ENCODE measurements at regions not wholly inside any gene's neighbourhood (a gene's known extent, or its start where the extent isn't known, plus 50 kb on each side); places are given as distances from the start of the nearest gene placed in this dataset.

DNA sequence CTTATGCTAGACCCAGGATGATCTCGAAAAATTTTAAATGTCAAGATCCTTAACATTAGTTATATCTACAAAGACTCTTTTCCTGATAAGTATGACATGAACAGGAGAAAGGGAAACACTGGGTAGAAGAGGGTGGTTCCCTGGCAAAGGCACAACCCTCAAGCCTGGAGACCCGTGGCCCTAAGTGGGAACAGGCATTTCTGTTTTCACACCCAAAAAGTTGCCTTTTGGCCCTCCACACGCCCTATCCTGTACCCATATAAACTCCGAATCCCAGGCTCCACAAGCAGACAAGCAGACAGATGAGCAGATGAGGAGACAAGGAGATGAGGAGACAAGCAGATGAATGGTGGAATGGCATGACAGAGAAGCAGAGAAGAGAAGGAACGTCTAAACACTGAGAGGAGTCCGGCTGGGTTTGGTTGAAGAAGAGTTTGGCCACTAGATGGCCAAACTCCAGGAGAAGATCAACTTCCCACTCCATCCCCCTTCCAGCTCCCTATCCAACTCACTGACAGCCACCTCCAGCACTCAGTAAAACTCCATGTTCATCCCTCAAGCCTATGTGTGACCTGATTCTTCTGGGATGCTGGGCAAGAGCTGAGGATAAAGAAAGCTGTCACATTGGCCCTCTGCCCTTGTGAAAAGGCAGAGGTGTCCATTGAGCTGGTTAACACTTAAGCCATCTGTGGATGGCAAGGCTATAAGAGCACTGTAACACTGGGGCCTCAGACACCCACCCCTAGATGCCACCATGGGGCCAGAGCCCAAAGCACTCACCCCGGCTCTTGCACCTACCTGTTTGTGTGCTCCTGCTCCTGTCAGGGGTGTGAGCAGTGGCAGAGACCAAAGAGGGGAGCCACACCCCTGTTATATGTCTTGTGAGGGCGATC lies 139.6 kb upstream of the FAM20A start:
- DNase-seq (ENCODE audit: low read depth), result peak; percentile 5

DNA sequence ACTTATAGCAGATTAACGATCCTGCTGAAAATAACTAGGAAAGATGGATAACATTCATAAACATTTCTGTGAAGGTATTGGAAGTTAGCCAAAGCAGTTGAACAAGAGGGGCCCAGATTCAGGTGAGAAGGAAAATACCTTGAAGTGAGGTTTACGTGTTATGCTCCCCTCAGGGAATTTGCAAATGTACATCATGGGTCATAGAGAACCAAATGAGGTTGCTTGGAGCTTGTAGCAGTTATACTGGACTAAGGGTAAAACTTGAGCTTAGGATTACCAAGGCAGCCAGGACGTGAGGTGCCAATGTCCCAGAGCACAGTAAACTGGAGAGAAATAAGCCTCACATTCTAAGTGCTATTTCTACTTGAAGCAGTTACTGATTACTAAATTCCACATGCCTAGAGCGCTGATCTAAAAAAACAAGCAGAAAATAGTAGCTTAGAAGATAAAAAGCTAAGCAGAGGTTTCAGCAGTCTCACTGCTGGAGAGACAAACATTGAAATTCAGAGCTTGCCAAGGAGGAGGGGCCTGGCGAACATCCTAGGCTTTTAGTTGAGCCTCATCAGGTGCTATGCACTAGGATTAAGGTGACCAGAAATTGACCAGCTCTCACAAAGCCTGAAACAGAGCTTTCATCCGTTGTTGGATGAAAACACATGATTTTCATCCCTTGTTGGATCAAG lies 136.7 kb upstream of the FAM20A start:
- DNase-seq (ENCODE audit: low read depth), result no peak

DNA sequence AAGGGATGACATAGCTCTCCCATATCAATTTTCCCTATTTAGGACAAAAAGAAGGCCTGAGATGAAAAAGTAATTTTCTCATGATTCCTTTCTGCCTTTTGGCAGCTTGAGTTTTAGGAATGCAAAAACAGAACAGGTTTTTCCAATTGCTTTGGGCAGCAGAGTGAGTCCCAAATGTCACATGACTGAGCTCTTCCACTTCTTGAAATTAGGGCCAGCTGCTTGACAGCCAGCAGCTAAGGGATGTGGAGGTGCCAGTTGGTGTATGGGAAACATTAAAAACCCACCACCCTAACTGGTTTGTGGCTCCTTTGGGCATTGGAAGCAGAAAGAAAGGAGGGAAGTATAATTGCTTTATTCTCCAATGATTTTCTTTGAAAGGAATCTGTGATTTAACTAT lies 133.8 kb upstream of the FAM20A start:
- DNase-seq (ENCODE audit: low read depth), result no peak

DNA sequence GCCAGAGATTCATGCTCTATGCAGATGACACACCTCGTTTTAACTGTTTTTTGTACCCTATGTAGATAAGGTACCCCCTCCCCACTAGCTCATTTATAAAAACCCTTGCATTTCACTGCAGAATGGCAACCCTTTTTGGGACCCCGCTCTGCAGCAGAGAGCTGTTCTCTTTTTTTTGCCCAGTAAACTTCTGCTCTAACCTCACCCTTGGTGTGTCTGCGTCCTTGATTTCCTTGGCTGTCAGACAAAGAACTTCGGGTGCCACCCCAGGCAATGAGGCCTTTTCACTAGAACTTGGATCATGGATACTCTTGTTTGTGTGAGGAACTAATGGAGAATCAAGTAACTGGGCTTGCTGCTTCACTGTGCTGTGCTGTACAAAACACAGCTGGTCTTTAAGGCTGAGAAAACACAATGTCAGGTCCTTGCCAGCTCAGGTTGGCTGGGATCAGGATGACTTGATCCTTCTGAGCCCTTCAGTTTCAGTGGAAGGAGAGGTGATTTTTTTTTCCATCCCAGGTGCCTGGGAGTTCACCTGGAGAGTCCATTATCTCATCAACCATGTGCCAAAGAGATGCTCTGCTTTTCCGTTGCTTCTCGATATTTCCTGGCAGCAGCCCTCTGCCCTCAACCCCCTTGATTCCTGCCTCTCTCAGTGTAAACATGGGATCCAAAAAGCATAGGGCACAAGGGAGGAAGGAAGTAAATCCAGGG lies 133.2 kb upstream of the FAM20A start:
- no peak for DNase-seq (ENCODE audit: low read depth)

DNA sequence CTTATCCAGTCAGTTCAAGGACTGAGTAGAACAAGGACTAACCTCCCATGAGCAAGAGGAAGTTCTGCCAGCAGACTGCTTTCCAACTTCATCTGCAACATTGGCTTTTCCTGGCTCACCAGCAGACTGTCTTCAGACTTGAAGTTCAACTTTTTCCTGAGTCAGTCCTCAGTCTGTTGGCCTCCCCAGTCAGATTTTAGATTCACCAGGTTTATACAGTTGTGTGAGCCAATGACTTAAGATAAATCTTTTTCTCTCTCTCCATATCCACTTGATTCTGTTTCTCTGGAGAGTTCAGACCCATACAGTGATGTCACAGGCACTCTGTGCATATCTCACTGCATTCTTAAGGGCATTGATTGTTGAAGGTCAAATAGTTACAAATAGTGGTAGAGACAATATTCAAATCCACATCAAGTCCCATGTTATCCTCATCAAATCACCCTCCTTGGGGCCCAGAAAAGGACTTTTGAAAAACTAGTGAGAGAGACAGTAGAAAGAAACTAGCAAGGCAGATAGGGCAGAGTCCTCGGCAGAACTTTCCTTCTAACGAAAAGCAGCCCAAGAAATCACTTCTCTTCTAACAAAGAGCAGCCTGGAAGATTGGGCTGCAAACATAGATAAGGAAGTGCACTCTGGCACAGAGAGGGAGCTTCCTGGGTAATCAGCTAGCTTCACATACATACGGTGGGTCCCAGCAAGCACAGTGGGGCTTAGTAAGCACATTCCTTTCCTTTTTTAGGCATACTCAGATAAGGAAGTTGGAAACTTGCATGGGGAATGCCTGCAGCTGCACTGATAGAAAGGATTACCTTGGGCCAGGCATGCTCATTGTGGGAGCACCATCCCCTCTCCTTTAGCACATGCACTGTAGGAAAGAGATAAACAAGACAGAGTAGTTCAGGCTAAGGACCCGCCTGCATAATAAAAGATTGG lies 132.3 kb upstream of the FAM20A start:
- no peak for DNase-seq (ENCODE audit: low read depth)

DNA sequence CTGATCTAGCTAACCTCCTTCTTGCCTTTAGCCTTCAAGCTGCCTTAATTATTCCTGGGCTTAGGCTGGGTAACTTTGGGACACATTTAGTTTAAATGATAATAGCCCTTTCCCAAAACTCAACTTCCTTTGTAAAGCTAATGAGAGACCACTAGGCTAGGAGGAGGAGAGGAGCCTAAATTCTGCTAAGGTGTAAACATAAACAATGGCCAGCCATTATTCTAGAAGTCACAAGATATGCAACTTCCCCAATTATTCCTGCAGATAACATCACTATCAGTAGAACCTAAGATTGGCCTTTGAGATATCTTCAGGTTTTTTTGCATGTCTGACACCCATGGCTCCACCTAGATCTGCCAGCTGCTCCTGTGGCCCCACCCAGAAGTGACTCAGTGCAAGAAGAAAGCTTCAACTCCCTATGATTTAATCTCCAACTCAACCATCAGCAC lies 131.2 kb upstream of the FAM20A start:
- DNase-seq (ENCODE audit: low read depth), result no peak

DNA sequence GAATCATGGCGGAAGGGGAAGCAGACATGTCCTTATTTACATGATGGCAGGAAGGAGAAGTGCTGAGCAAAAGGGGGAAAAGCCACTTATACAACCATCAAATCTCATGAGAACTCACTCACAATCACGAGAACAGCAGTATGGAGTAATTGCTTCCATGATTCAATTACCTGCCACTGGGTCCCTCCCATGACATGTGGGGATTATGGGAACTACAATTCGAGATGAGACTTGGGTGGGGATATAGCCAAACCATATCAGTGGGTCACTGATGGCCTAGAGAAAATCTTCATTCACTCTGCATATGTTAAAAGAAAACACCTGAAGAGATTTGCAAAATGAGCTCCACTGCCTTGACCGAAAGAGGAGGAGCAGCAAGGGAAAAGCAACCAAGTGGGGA lies 130.3 kb upstream of the FAM20A start:
- DNase-seq (ENCODE audit: low read depth), result no peak

DNA sequence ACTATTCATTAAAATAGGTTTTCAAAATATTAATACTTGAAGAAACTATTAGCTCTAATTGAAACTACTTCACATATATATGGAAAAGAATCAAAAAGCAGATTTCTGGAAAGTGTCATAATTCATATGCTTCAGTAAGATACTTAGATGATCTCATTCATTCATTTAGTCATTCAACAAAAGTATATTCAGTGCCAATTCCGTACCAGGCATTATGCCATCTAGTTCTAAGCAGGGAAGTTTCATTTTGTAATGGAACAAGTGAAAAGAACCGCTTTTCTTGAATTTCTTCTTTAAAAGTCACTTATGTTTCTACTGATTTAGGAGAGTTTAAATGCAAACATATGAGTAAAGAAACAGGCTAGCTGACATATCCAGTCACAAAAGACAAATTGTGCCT lies 118.3 kb upstream of the FAM20A start:
- no peak for DNase-seq (ENCODE audit: low read depth)

DNA sequence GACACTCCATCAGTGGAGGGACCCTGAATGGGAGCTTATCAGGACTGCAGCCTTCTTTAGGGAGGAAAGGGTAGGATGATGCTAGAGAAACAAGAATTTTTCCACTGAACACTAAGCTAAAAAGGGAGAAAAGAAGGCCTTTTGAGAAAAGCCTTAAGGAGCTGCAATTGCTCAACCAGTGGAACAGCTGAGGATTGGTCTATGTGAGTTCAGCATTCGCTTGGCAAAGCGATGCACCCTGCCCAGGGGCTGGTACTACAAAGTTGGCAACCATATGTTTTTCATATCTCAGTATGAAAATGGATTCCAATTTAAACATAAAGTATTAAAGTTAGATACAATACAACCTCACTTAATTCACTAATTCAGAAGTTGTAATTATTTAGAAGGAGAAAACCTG lies 117.8 kb upstream of the FAM20A start:
- DNase-seq (ENCODE audit: low read depth), result no peak

DNA sequence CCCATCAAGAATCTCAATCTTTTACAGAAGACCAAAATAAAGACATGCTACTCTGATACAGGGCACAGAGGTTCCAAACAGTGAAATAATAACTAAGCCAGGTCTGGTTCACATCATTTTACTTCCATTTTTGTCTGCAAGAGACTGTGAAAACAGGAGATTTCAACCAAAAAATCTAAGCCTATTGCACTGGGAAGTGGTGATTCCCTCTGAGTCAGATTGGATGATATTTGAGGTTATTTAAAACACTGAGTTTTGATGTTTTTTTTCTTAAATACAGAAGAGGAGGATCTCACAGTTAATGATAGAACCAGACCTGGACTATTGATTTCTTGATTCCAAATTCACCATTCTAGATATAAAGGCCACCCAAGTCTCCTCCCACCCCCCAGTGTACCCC lies 117.3 kb upstream of the FAM20A start:
- DNase-seq (ENCODE audit: low read depth), result no peak

DNA sequence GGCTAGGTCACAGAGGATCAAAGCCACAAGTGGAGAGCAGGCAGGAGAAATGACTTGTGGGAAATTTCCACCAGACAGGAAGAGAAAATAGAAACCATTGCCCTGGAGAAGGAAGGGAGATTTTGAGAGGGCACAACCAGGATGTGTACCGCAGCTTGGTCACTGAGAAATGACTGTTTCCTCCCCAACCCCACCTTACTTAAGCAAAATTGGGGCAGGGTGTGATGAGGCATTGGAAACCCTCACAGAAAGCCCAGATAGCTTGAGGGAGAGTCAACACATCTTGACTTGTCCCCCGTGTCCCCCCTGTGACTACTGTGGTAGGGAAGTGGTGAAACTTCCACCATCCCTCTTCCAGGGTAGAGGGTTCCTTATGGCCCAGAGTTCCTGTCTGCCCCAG lies 113.5 kb upstream of the FAM20A start:
- DNase-seq (ENCODE audit: low read depth), result no peak

DNA sequence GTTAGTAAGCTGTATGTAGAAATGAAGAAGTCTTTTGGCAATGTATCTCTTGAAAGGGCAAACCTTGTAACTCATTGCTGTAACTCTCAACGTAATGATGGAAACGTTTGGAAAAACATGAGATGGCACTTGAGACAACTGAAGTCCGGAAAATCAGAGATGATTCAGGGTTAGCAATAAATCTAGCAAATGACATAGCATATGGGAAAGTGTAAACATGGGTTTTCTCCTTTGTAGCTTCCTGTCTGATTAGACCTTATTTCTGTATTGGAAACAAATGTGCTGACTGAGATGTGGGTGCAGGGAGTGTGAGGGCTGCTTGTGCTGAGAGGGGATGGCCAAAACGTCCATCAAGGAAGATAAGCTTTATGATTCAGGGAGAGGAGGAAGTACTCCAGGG lies 110.7 kb upstream of the FAM20A start:
- no peak for DNase-seq (ENCODE audit: low read depth)

DNA sequence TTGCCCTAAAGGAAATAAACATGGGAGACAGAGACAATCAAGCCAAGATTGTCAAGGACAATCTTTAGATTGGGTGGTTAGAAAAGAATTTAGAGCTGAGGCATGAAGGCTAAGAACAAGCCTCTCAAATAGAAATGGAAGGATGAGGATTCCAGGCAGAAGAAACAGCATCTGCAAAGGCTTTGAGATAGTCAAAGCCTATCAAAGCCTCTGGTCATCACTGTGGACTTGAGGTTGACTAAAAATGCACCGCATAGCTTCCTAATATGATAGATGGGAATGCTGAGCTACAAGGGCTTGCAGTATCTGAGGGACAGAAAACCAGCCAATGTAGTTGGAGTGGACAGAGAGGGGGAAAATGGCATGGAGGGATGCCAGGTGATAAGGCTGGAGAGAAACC lies 109.8 kb upstream of the FAM20A start:
- DNase-seq (ENCODE audit: low read depth), result no peak

DNA sequence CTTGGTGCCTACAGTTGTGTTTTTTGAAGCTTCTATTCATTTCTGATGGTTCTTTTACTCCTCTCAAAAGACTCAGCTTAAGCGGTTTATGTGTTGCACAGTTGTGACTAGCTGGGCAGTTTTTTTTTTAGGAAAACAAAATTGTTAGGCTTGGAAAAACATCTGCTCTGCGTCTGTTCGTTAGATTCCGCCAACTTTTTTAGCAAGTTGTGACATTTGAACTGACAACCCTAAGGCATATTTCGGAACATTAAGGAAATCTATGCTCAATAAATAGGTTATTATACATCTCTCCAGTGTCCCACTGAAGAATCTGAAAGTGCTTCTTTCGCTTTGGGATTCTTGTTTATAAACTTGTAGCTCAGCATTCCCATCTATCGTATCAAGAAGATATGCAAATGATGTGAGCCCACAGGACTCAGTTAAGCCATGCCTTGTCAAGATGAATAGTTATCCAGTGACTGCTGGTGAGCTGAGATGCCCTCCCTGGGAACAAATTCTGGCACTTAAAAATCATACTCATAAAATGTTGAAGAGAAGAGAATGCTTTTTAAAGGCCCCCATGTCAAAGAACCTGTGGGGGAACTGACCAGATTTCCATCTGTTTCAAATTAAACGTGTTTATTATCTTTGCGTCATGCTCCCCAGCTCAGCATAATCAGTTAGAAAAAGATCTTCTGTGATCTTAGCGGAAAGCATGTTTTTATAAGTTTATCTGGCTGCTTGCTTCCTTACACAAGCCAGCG lies 109.0 kb upstream of the FAM20A start:
- DNase-seq (ENCODE audit: low read depth), result no peak

DNA sequence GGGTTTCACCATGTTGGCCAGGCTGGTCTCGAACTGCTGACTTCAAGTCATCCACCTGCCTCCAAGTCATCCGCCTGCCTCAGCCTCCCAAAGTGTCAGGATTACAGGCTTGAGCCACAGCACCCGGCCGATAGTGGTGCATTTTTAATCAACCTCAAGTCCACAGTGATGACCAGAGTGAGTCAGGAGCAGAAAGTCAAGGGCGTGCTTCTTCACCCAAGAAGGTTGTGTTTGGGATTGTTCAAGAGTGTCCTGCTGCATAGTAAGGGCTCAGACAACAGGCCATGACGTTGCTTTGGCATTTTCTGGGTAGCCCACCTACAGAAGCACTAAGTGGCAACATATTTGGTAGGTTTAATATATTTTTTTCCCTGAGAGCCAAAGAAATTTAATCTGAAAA lies 108.3 kb upstream of the FAM20A start:
- no peak for DNase-seq (ENCODE audit: low read depth)

DNA sequence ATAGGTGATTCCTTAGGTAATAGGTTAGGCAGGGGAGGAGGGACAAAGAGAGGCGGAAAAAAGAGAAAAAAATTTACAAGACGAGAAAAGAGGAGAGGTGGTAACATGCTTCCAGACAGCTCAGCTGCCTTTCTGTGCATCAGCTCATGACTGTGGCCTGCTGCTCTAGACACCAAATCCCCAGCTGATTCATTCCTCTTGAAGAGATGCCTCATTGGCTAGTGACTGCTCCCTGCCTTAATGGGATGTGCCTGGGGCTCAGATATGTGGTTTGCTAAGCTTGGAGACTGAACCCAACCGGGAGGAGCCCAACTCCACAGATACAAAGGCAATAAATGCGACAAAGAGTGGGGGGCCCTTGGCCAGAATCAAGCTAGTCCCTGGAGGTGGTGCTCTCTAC lies 105.9 kb upstream of the FAM20A start:
- peak; percentile 76 for DNase-seq (ENCODE audit: low read depth)

DNA sequence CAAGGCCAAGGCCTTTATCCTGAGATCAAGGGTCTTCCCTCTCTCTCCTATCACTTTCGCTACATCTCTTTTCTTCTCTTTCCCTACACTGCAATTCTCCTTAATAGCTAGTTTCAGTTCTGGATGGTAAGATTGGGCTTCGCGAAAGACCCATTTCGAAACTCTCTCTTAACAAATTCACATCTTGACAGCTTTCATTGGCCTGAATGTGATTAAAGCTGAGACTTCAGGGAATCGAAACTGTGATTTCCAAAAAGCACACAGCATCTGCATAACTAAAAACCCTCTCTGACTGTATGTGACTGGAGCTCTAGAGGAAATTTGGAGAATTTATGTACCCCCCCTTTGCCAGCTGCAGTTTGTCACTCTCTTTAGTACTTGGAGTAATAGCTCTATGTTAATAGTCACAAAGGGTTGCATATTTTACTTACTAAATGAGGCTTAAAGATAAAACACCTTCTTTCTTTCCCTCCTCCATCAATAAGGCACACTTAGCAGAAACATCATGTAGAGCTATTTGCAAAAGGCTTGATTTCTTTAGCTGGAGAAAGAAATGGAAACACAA lies 105.3 kb upstream of the FAM20A start:
- no peak for DNase-seq (ENCODE audit: low read depth)

DNA sequence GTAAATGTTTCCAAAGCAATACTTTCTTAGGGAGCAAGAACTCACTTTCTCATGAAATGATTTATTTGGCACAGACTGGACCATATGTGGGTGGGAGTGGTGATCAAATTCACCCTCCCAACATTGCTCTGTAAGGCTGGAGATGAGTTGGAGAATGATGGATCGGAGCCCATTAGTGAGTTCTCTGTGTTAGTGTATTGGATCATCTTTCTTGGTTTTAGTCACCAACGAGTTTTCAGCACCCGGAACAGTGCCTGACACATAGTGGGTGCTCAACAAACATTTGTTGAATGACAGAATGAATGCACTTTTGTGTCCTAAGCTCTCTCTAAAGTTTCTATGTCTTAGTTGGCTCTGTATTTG lies 104.5 kb upstream of the FAM20A start:
- no peak for DNase-seq (ENCODE audit: low read depth)

DNA sequence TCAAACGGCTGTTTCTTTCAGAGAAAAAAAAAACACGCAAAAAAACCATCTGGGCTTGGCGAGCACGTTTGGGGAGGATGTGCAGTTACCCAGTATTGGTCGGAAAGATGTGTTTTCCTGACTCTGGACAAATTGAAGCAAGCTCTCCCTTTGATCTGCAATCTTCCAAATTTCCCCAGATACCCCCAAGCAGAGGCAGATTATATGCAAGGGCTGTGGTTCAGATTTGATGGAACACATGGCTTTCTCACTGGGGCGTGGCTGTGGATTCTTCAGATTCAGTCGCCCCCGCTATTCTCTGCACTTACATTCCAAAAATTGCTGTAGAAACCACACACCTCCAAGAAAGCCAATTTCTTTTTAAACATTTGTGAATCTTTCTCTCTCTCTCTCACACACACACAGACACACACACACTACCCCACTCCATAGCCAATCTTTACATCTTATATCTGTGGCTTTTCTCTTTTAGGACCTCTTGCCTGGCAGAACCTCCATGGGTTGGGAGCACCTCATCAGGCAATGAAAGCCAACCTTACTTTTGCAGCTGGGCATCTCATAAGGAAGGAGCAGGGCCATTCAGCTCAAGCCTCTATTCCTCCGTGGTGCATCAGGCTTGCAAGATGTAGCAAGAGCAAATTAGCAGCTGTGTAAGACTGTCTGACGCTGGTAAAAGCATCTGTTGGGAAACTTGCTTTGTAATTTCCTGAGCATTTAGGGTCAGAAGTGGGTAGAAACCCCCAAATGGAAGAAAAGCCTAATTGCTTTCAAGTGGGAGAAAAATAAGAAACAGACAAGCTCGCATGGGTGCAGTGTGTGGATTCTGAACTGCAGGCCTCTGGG lies 103.9 kb upstream of the FAM20A start:
- peak; percentile 67 for DNase-seq (ENCODE audit: low read depth)
